Ureter (tissue), 1 donor: ENCODE measurements at regions not wholly inside any gene's neighbourhood (a gene's known extent, or its start where the extent isn't known, plus 50 kb on each side); places are given as distances from the start of the nearest gene placed in this dataset.

Source experiments
- DNase-seq: peaks from one replicate; pipeline ENCODE4 v3.0.0-alpha.2; 2020; ENCODE audit warnings: low spot score
- donor health status: DM: yes; HTN: yes; CAD: no.

DNA sequence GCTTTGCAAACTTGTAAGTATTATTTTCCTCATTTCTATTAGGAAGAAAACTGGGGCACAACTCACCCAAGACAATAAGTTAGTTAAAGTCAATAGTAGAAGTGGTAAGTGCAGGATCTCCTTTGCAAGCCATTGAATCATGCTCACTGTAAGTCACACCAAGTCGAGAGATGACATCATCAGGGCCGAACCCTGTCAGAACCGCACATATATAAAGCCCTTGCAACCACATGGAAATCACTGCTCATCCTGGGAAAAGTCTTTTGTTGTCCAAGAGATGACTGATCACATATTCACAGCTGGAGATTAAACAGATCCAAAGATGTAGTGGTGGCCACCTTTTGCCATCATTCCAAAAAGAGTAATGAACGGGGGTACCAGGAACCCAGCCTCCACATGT, 484.8 kb upstream of the ID2 start:
- DNase-seq = no peak

DNA sequence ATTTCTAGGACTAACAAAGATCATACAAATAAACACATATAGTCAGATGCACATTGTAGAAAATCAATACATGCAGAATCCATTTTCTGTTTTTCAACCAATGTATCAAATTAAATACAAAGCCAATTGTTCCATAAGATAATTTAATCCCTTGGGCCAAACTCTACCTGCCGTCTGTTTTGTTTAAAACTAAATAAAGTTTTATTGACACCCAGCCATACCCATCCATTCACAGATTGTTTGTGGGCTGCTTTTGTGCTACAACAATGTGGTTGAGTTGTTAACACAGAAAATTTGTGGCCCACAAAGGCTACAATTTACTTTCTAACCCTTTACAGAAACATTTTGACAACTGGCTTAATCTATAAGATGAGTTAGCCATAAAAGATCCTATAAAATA, 484.0 kb upstream of the ID2 start:
- no peak for DNase-seq

DNA sequence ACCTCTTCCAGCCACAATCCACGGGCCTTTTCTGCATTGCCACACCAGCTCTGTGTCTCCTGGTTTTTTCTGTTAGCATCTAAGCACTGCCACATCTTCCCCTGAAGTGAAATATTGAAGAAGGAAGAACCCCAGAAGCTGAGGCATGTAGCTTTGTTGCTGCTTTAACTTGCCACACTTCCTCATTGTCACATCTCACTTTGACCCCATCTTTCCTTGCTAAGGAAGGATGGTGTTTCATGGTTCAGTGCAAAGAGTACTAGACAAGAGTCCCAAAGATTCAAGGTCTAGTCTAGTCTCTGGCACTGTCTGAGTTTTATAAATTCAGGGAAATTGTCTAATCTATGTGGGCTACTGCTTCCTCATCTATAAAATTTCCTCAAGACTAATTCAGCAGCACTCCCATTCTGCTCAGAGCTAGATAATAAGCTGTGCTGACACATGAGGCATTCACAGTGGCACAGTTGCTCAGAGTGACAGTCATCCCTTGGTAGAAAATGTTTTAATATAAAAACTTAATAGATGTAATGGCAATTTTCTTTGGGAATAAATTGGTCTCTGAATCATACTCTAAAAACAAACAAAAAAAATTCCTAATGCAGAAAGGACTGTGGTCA, 483.0 kb upstream of the ID2 start:
- no peak for DNase-seq

DNA sequence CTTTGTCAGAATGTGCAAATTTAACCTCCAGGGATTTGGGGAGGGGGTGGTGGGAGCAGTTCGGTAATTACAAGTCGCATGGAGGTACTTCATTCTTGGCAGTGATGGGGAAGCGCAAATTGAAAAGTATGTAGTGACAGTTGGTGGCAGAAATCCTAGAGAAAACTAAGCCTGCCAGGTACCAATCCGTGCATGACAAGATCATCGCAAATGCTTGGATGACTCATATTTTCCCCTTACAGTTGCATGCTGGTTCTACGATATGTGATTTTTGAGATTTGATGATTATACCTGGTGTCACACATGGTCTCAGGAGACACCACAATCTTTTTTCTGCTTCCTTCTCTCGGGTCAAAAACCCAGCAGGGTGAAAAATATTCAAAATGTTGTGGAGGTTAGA, 479.7 kb upstream of the ID2 start:
- DNase-seq = no peak

DNA sequence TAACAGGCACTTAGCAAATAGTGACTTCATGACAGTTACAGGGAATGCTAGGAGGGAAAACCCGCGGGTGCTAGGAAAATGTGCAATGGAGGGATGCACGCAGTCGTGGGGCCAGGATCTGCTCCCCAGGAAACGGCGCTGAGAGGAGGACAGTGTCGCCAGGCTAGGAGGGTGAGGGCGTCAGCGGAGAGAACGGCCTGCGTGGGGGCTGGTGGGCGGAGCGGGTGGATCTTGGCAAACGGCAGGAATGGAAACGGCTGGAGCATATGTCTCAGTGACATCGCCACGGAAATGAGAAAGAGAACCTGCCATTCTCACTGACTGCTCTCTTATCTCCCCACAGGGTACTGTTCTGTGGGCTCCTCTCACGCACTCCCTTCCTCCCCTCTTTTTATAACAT, 478.5 kb upstream of the ID2 start:
- DNase-seq = no peak

DNA sequence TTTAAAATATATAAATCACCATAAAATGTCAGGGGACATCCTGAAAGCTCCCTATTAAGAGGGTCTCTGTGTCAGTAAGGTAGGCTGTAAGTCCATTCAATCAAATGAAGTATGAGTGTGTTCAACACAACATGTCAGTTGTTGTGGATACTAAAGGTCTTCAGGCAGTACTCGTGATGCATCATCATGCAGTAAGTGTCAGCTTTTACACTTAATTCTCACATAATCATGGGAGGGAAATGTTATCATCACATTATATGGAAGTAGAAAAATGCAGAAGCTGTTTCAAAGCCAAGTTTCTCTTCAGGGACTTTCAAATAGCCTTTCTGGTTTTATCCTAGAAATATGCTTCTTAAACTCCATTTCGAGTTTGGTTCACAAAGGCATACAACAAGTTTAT, 477.1 kb upstream of the ID2 start:
- no peak for DNase-seq

DNA sequence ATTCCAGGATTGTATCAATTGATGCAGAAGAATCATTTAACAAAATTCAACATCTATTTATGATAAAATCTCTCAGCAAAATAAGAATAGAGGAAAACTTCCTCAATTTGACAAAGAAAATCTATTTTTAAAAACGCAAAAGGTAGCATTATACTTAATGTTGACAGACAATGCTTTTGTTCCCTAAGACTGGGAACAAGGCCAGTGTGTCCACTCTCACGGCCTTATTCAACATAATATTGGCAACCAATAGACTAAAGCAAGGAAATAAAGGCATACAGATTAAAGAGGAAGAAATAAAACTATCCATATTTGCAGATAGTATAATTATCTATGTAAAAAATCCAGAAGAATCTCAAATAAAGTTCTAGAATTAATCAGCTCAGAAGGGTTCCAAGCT, 472.4 kb upstream of the ID2 start:
- DNase-seq = no peak

DNA sequence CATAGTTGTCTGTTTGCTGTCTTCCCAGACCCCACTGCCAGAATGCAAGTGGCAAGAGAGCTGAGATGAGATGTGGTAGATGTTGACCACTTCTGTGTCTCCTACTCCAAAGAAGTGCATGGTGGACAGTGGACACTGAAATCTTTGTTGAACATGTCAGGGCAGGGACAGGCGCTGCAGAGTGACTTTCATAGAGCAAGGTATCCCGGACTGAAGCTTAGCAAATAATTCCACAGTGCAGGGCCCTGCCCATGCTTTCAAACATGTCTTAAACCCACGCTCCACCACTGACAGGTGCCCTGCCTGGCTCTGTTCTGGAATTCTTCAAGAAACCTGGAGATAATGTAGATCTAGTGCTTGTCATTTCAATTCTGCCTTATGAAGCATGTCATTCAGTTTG, 470.5 kb upstream of the ID2 start:
- no peak for DNase-seq

DNA sequence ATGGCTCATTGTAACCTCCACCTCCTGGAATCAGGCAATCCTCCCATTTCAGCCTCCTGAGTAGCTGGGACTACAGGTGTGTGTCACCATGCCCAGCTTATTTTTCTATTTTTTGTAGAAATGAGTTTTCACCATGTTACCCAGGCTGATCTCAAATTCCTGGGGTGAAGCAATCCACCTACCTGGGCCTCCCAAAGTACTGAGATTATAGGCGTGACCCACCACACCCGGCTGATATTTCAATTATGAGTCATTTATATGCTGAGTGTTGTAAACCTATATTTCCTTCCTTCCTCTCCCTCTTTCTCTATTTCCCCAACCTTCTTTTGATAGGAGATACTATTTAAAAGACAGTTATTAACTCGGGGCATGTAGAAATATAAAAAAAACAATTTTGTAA, 469.6 kb upstream of the ID2 start:
- DNase-seq = no peak

DNA sequence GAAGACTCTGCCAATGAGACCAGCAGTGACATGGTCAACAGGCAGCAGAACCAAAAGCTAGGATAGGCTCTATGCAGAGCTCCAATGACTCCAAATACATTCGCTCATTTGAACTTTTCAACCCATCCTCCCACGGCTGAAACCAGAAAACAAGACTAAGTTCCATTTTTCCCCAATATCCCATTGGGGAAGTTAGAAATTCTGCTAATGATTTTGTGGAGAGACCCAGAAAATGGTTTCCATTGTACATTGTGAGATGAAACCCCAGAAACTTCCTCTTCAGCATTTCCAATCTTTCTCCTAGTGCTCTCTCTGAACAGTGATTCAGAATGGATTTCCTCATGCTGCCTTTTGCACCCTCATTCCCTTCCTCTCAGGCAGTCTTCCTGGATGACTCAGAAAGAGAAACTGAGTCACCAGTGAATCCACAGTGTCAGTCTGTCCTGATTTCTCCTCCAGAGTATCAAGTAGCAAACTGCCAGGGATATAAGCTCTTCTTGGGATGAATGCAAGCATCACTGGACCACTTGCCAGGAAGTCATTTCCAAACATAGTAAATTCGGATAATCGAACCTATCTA, 467.7 kb upstream of the ID2 start:
- DNase-seq = no peak

DNA sequence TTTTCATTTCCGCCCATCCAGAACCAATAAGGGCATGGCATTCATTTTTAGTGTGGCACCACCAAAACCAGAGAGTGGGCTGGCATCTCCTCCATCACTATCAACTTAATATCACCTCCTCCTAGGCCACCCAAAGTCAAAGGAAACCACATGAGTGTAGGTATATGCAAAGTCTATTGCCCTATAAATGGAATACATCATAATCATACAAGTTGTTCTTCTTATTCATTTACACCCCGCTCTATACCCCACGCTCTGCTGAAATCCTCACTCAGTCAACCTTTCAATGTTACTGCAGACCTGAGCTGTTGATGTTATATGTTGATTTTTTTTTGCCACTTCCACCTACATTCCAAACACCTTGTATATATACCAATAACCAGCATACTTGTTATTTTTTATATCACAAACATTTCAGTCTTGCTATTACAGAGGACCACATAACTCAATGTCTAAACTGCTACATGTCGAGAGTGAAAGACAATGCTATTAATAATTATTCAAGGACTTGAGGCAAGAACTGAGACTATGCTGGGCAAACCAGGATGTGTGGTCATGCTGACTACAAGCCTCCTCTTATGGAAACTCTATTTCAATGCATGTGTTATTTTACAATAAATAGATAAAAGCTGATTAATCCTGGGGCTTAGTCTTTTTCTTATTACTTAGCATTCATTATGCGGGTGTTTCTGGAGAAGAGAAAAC, 466.5 kb upstream of the ID2 start:
- DNase-seq = no peak

DNA sequence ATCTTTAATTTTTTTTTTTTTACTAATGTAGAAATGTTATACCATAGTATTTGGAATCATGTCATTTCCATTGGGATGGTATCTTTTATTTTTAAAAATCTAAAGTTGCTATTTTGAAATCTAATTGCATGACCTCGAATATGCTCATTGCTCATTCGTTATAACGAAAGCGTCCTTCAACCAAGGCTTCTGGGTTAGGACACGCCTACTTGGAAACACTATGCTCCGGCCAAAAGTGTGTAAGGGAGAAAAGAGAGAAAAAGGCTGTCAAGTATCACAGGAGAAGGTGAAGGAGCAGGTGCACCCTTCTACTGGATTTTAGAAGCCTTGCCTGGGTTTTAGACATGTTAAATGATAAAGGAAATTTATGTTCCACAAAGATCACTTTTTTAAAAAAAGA, 465.9 kb upstream of the ID2 start:
- DNase-seq = no peak

DNA sequence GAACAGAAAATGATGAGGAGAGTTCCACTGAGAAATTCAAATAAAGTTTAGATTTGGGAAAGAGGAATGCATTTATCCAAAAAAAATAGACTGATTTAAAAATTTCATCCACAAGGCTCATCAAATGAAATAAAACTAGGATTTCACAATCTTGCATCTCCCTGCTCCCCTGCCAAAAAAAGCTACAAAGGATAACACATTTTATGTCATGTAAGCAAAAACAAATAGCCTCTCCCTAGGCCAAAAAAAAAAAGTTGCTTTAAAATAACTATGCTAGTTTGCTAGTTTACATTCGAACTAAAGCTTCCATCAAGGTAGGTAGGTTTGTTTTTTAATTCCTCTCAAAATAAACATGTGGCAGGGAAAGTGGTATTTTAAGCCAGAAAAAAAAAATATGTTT, 465.5 kb upstream of the ID2 start:
- no peak for DNase-seq

DNA sequence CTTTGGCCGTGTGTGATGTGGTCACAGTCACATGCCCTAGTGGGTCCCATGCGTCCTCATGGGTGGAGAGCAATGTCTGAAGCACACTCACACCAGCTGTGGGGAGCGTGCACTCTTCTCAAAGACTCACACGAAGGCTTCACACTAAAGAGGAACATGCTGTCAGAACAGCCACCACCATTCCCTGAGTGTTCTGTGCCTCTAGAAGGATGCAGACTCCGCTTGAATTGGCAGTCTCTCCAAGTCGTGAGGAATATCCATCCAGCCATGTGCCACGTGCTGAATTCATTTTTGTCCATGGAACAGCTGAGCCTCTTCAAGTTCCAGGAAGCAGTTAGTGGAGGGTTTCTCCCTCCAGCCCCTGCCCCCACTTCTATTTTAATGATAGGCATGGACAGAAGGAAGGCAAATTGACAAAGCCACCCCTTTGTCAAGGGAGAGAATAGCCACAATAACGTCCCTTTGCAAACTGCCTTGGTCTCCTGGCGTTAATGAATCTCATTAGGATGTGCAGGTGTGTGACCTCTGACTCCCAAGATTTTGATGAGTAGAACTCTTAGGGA, 464.3 kb upstream of the ID2 start:
- no peak for DNase-seq

DNA sequence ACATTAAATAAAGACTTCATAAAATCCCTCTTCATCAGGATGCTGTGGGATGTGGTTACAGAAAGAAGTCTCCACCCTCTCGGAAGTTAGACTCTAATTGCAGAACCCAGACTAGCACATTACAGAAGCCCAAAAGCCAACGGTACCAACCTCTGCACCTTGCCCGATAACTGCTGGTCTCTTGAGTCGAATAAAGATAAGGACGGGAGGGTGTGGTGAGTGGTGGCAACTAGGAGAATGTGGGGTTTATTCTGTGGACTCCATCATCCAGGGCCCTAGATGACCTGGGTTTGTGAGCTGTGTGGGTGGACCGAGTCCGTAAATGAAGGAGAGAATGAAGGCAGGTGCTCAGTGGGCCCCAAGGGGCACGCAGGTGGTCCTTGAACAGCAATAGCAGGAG, 462.8 kb upstream of the ID2 start:
- no peak for DNase-seq

DNA sequence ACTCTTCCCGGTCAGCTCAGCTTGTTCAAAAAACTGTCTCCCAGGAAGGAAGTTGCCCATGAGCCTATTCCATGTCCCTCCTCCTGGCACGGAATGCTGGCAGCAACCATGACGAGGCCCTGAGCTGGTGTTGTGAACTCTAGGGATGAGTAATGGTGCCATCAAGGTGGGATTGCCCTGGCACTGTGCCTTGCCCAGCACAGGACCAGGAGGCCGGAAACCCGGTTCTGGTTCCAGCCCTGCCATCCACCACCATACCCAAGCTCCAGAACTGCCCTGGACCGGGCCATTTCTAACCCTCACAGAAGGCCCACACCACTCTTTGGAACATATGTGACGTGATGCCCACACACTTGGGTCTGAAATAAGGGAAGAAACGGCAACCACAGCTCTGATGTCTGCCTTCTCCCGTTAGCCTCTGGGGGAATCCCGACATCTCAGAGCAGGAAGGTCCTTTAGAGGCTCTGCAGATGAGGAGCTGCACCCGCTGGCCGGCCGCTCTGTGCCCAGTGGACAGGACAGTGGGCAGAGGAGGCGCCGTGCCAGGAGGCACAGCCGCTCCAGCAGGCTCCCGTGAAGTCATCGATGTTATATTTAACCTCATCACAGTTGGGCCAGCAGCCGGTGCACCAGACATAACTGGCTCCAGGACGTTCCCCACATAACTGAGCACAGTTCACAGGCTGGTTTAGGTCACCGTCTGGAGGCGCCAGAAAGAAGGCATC, 462.1 kb upstream of the ID2 start:
- peak; percentile 57 for DNase-seq

DNA sequence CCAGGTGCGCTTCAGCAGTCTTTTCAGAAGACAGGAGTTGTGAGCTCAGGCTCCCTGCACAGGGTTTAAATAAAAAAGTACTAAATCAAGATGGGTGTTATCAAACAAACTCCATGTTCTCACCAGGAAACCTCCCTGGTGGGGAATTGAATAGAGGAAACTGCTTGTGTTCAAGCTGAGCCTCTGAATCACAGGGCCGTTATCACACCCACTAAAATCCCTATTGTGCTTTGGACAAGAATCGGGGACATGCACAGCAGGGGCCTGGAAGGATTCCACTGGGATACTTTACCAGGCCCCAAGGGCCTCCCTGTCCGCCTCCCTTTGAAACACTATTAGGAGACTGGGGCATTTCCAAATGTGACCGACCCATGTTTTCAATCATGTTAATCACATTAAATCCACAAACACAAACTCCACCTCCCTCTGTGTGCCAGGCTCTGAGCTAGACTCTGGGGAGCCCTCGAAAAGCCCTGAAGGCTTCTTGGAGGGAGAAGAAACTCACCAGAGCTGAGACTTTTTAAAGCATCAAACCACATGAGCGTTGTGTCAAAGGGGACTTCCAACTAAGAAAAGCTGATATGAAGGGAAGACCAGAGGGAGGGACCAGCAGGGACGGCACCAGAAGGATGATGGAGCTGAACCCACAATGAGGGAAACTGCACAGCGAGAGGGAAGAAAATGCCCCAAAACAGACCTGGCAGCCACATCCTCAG, 458.7 kb upstream of the ID2 start:
- no peak for DNase-seq

DNA sequence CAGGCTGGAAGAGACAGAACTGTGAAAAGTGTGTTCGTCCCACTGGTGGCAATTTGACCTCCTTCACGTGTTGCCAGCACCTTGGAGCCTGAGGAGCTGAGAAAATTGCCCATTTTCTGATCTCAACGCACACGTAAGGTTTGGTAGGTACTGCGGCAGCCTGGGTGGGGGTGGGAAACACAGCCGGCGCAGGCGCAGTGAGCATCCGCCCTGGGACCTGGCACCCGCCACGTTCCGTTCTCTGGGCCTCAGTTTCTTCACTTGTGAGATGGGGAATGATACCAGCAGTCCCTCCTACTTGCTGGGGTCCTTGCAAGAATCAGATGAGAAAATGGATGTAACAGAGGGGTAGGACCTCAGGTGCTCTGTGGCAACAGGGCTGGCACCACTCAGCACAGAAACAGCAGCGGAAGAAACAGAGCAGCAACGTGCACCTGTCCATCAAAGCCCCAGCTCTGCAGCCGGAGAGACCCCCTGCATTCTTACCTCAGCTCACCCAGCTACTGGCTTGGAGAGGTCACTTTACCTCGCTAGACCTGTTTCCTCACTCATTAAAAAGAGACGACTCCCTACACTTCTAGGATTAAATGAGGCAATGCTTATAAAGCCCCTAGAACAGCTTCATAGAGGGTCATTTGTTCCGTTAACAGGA, 458.0 kb upstream of the ID2 start:
- DNase-seq = no peak

DNA sequence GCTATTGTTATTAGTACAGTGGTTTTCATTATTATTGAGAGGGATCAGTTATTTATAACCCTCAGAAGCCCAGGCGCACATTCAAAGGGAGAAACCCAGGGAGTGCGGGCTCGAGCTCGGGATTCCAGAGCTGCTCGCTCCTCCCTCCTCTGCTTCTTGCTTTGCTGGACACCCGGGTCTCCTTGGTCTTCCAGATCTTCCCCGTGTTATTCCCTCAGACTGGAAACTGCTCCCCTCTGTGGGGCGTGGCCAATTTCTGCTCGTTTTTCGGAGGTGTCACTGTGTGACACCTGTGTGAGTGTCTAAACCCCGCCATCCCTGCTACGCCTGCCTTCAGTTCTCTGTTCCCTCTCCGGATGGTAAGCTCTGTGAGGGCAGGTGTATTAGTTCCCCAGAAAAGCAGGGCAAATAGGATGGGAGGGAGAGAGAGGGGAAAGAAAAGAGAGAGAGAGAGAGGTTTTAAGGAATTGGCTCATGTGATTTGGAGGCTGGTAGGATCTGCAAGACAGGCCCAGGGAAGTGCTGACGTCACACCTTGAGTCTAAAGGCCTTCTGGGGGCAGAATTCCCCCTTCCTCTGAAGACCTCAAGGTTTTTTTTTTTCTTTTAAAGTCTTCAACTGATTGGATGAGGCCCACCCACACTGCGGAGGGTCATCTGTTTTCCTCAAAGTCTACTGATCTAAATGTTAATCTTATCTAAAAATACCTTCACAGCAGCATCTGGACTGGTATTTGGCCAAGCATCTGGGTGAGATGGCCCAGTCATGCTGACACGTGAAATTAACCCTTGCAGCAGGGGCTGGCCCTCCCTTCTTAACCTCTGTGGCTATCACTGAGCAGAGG, 457.3 kb upstream of the ID2 start:
- DNase-seq = no peak

DNA sequence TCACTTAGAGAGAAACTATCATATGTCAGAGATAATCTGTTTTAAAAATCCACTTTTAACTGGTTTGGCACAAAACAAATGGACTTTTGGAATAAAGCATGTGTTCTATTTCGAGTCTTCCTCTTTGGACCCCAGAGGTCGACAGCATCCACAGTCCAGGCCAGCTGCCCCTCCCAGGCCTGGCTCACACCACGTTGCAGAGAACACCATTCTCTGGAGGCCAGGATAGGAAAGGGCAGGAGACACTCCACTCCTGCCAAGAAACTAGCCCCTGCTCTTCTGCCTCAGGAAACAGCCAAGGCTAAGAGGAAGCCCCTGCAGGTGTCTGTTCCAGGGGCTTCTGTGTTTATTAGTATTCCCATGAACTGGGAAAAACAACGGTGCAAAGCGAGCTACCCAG, 456.6 kb upstream of the ID2 start:
- DNase-seq = no peak

DNA sequence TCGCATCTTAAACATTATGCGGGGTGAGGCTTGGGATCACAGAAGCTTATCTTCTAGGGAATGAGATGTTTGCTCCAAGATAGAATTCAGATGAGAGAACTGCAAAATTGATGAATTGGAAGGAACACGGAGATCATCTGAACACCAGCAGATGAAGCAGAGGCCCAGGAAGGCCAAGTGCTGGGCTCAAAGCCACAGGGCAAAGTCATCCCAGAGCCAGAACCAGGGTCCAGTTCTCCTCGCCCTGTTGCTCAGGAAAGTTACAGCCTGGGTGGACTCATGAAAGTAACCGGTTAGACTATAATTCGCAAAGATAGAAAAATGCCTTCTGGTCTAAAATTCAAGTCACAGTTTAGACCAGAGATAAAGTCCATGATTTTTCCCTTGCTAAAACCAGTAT, 456.1 kb upstream of the ID2 start:
- DNase-seq = no peak
